Esophagus squamous epithelium (tissue), 5 donors: ENCODE measurements at regions not wholly inside any gene's neighbourhood (a gene's known extent, or its start where the extent isn't known, plus 50 kb on each side); places are given as distances from the start of the nearest gene placed in this dataset.

Experiments
- DNase-seq: peaks from one replicate; lab custom pipeline; 2025; lab: John Stamatoyannopoulos, UW
- H3K27ac ChIP-seq, 4 donors: fragments of 200-600 bp; sonication (generic); one replicate each; pipeline ENCODE4 v1.5.1; 2016 to 2019; ENCODE audit warnings: mild to moderate bottlenecking in 1 of 4
- H3K27me3 ChIP-seq, 4 donors: fragments of 200-600 bp; sonication (generic); 1 replicate in 3 of 4; 2 replicates in 1 of 4; pipeline versions ENCODE4 v1.5.1 to v1.6.0; 2017 to 2021; ENCODE audit warnings: antibody characterized with exemption in 1 of 4
- H3K36me3 ChIP-seq, 3 donors: fragments of 200-600 bp; sonication (generic); one replicate each; pipeline ENCODE4 v1.5.1; 2016 to 2019
- H3K4me1 ChIP-seq, 3 donors: fragments of 200-600 bp; sonication (generic); one replicate each; pipeline ENCODE4 v1.5.1; 2017 to 2019
- H3K4me3 ChIP-seq, 4 donors: fragments of 200-600 bp; sonication (generic); 1 replicate in 3 of 4; 2 replicates in 1 of 4; pipeline ENCODE4 v1.5.1; 2016 to 2019; ENCODE audit warnings: mild to moderate bottlenecking in 2 of 4, moderate library complexity in 1 of 4
- H3K9me3 ChIP-seq, 3 donors: fragments of 200-600 bp; sonication (generic); one replicate each; pipeline ENCODE4 v1.5.1; 2016 to 2019
- CTCF ChIP-seq, 6 experiments: fragments of 450-650 bp in 4 of 6; fragments of 200-600 bp in 2 of 6; sonication (generic) in 2 of 6; IDR thresholded peaks; one replicate each; pipeline ENCODE4 v1.5.1; 2016 to 2019; ENCODE audit warnings: antibody characterized with exemption in 6 of 6, mild to moderate bottlenecking in 4 of 6, moderate library complexity in 4 of 6
- POLR2A ChIP-seq, 4 donors: fragments of 450-650 bp; IDR thresholded peaks; one replicate each; pipeline ENCODE4 v1.6.1; 2017; ENCODE audit warnings: antibody characterized with exemption in 4 of 4, mild to moderate bottlenecking in 4 of 4, moderate library complexity in 3 of 4
- WGBS, 2 donors: methylation state at CpG; one replicate each; pipeline ENCODE4 v1.1.5; 2018; 5-methylcytosine and 5-hydroxymethylcytosine counted together
- intact Hi-C: fragments of 100-400 bp; cut with DNase I; formaldehyde crosslinking; loops from one replicate; pipeline ENCODE4 v1.15.0; 2022
- donor health status: DM: yes; HTN: yes; CAD: no.

- 12 to 32% methylated on average over 1 of the region's 1 CpG for WGBS, 2 donors
- H3K27me3 ChIP-seq, result peaks cover 0 to 3% (median 0%) of the 10 kb centered on the region in 4 donors
Measured at GRCh38 chr14:49527221-49527620, 59.0 kb downstream of the RPS29 start.

GRCh38 chr14:49526101-49526500 lies 60.1 kb downstream of the RPS29 start:
- intact Hi-C loops, result no loop called here
- H3K9me3 ChIP-seq, result no peaks in the 10 kb centered on the region
- peaks cover 0 to 3% (median 0%) of the 10 kb centered on the region in 4 donors for H3K27me3 ChIP-seq
- H3K4me1 ChIP-seq, result no peaks in the 10 kb centered on the region
- TF ChIP-seq POLR2A (IDR thresholded peaks at IDR 0.05), result no peak
- TF ChIP-seq CTCF (IDR thresholded peaks at IDR 0.05), result no peak
- no peak for DNase-seq
- H3K4me3 ChIP-seq, result no peak overlapping the region
- no peak overlapping the region for H3K27ac ChIP-seq
- H3K36me3 ChIP-seq, result no peaks in the 10 kb centered on the region

More at GRCh38 chr14:49527221-49527620, 59.0 kb downstream of the RPS29 start:
- H3K4me3 ChIP-seq, result no peak overlapping the region
- no peaks in the 10 kb centered on the region for H3K4me1 ChIP-seq
- TF ChIP-seq POLR2A (IDR thresholded peaks at IDR 0.05), result no peak
- TF ChIP-seq CTCF (IDR thresholded peaks at IDR 0.05), result no peak
- intact Hi-C loops, result no loop called here
- H3K9me3 ChIP-seq, result no peaks in the 10 kb centered on the region
- no peak overlapping the region for H3K27ac ChIP-seq
- no peaks in the 10 kb centered on the region for H3K36me3 ChIP-seq
- no peak for DNase-seq

- intact Hi-C loops, result no loop called here
- no peak for DNase-seq
- H3K4me3 ChIP-seq, result no peak overlapping the region
- WGBS, 2 donors, result 47% methylated on average over 3 of the region's 3 CpGs
- H3K4me1 ChIP-seq, result peaks cover 0 to 12% (median 0%) of the 10 kb centered on the region in 3 donors
- TF ChIP-seq CTCF (IDR thresholded peaks at IDR 0.05) (no peak), POLR2A (IDR thresholded peaks at IDR 0.05) (no peak)
- H3K36me3 ChIP-seq, result no peaks in the 10 kb centered on the region
- no peaks in the 10 kb centered on the region for H3K9me3 ChIP-seq
- peaks cover 0 to 5% (median 0%) of the 10 kb centered on the region in 4 donors for H3K27me3 ChIP-seq
- H3K27ac ChIP-seq, result no peak overlapping the region
Measured at GRCh38 chr14:49516286-49516685, 69.9 kb downstream of the RPS29 start.

GRCh38 chr14:49512571-49512970 lies 73.6 kb downstream of the RPS29 start:
- DNase-seq, result no peak
- intact Hi-C loops, result no loop called here
- TF ChIP-seq CTCF (IDR thresholded peaks at IDR 0.05) (no peak), POLR2A (IDR thresholded peaks at IDR 0.05) (no peak)
- no peaks in the 10 kb centered on the region for H3K9me3 ChIP-seq
- no peak overlapping the region for H3K4me3 ChIP-seq
- peaks cover 0 to 14% (median 0%) of the 10 kb centered on the region in 4 donors for H3K27me3 ChIP-seq
- no peaks in the 10 kb centered on the region for H3K36me3 ChIP-seq
- H3K4me1 ChIP-seq, result peaks cover 0 to 12% (median 0%) of the 10 kb centered on the region in 3 donors
- H3K27ac ChIP-seq, result no peak overlapping the region

GRCh38 chr14:49512147-49512551 lies 74.0 kb downstream of the RPS29 start:
- TF ChIP-seq CTCF (IDR thresholded peaks at IDR 0.05) (no peak), POLR2A (IDR thresholded peaks at IDR 0.05) (no peak)
- DNase-seq, result no peak
- no peaks in the 10 kb centered on the region for H3K36me3 ChIP-seq
- H3K9me3 ChIP-seq, result no peaks in the 10 kb centered on the region
- peaks cover 0 to 17% (median 0%) of the 10 kb centered on the region in 4 donors for H3K27me3 ChIP-seq
- intact Hi-C loops, result no loop called here
- WGBS, 2 donors, result 21 to 24% methylated on average over 3 of the region's 3 CpGs
- peaks cover 0 to 12% (median 0%) of the 10 kb centered on the region in 3 donors for H3K4me1 ChIP-seq
- no peak overlapping the region for H3K4me3 ChIP-seq
- no peak overlapping the region for H3K27ac ChIP-seq
